ENCODE measurements at regions not wholly inside any gene's neighbourhood (a gene's known extent, or its start where the extent isn't known, plus 50 kb on each side); places are given as distances from the start of the nearest gene placed in this dataset.

DNA sequence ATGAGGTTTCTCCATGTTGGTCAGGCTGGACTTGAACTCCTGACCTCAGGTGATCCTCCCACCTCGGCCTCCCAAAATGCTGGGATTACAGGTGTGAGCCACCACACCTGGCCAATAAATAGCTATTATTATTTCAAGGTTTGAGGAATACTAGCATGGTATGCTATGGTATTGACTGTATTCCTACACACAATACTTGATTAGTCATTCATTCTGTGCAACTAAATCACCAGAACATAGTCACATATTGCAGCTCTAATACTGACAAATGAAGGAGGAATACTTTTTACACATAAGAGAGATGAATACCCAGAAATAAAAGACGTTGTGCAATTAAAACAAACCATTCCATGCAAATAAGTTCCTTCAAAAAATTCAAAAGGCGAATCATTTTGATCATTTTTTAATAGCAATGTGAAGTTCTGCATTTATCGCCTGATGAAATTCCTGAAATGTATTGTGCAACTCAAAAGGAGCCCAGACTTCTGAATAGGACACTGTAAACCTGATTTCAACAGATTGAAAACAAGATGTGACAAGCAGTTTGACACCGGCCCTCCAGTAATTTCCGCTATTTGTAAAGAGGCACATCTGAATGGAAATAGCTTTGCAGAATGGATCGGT, 687.4 kb upstream of the SEMA6A start:
- no peak for TF ChIP-seq CTCF (IDR thresholded peaks at IDR 0.05; ENCODE audit: poor library complexity, severe bottlenecking)
- TF ChIP-seq, protein P1, sequence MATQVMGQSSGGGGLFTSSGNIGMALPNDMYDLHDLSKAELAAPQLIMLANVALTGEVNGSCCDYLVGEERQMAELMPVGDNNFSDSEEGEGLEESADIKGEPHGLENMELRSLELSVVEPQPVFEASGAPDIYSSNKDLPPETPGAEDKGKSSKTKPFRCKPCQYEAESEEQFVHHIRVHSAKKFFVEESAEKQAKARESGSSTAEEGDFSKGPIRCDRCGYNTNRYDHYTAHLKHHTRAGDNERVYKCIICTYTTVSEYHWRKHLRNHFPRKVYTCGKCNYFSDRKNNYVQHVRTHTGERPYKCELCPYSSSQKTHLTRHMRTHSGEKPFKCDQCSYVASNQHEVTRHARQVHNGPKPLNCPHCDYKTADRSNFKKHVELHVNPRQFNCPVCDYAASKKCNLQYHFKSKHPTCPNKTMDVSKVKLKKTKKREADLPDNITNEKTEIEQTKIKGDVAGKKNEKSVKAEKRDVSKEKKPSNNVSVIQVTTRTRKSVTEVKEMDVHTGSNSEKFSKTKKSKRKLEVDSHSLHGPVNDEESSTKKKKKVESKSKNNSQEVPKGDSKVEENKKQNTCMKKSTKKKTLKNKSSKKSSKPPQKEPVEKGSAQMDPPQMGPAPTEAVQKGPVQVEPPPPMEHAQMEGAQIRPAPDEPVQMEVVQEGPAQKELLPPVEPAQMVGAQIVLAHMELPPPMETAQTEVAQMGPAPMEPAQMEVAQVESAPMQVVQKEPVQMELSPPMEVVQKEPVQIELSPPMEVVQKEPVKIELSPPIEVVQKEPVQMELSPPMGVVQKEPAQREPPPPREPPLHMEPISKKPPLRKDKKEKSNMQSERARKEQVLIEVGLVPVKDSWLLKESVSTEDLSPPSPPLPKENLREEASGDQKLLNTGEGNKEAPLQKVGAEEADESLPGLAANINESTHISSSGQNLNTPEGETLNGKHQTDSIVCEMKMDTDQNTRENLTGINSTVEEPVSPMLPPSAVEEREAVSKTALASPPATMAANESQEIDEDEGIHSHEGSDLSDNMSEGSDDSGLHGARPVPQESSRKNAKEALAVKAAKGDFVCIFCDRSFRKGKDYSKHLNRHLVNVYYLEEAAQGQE (IDR thresholded peaks at IDR 0.05; ENCODE audit: borderline replicate concordance): no peak
- TF ChIP-seq POLR2AphosphoS5 (IDR thresholded peaks at IDR 0.05): no peak
- TF ChIP-seq EZH2 (IDR thresholded peaks at IDR 0.05; ENCODE audit: borderline replicate concordance, insufficient read depth, low read length, poor library complexity, severe bottlenecking): no peak
- TF ChIP-seq EP300 (conservative IDR thresholded peaks at IDR 0.05; ENCODE audit: poor library complexity, severe bottlenecking): no peak
- no peak for TF ChIP-seq TAF1 (IDR thresholded peaks at IDR 0.05; ENCODE audit: low read depth)
- TF ChIP-seq RAD21 (conservative IDR thresholded peaks at IDR 0.05): no peak
- TF ChIP-seq MXI1 (conservative IDR thresholded peaks at IDR 0.05; ENCODE audit: poor library complexity, severe bottlenecking): no peak
- no peak for TF ChIP-seq SMC3 (conservative IDR thresholded peaks at IDR 0.05; ENCODE audit: poor library complexity)
